H1 (cell line): ENCODE measurements at regions not wholly inside any gene's neighbourhood (a gene's known extent, or its start where the extent isn't known, plus 50 kb on each side); places are given as distances from the start of the nearest gene placed in this dataset.
A peak's percentile ranks its signal among the peaks of the same experiment; 100 is the strongest.

Source experiments
- CTCF ChIA-PET: fragments of 300-600 bp; sonication (Branson Sonifier 250); formaldehyde crosslinking; loops from one replicate; lab custom pipeline; 2021; ENCODE audit not compliant: partially characterized antibody; lab: Charles Lee
- POLR2A ChIA-PET: fragments of 300-600 bp; sonication (Branson Sonifier 250); formaldehyde crosslinking; loops from one replicate; lab custom pipeline; 2021; ENCODE audit warnings: inconsistent platforms; ENCODE audit not compliant: partially characterized antibody; lab: Charles Lee
- DNase-seq, 2 experiments: peaks; one replicate each; pipeline versions ENCODE4 v3.0.0 to v3.0.0-alpha.2; 2010 to 2022; ENCODE audit warnings: low spot score in 2 of 2, low read depth in 1 of 2, mixed read lengths in 1 of 2
- FAIRE-seq: peaks from 2 replicates; lab custom pipeline; 2011; peaks lifted over from hg19 to GRCh38; lab: Jason Lieb, UNC
- H2AFZ ChIP-seq: 2 replicates; pipeline ENCODE4 v1.8.1; 2012; ENCODE audit warnings: low read length, inconsistent platforms
- H2AK5ac ChIP-seq: 2 replicates; pipeline ENCODE4 v1.6.1; 2013; ENCODE audit warnings: low read depth, low read length
- H2BK120ac ChIP-seq: replicated peaks from 2 replicates; pipeline ENCODE3; 2013; ENCODE audit warnings: low read depth, low read length, inconsistent platforms
- H2BK12ac ChIP-seq: 2 replicates; pipeline ENCODE4 v1.6.1; 2013; ENCODE audit warnings: low read depth, low read length
- H2BK15ac ChIP-seq: 2 replicates; pipeline ENCODE4 v1.6.1; 2013; ENCODE audit warnings: low read length
- H2BK20ac ChIP-seq: 2 replicates; pipeline ENCODE4 v1.6.1; 2013; ENCODE audit warnings: low read length
- H2BK5ac ChIP-seq: 2 replicates; pipeline ENCODE4 v1.6.1; 2013; ENCODE audit warnings: low read depth, low read length
- H3K14ac ChIP-seq: 2 replicates; pipeline ENCODE4 v1.6.1; 2013; ENCODE audit warnings: inconsistent platforms; ENCODE audit not compliant: insufficient read length
- H3K18ac ChIP-seq: 2 replicates; pipeline ENCODE4 v1.6.1; 2013; ENCODE audit warnings: low read length; ENCODE audit errors: extremely low read depth
- H3K23ac ChIP-seq: 2 replicates; pipeline ENCODE4 v1.6.1; 2013; ENCODE audit warnings: inconsistent platforms; ENCODE audit not compliant: insufficient read length
- H3K23me2 ChIP-seq: 2 replicates; pipeline ENCODE4 v1.6.1; 2013; ENCODE audit warnings: low read depth, low read length
- H3K27ac ChIP-seq: 2 replicates; pipeline ENCODE4 v1.6.1; 2011; ENCODE audit warnings: low read depth, low read length, inconsistent platforms
- H3K27me3 ChIP-seq, 4 experiments: replicated peaks in 1 of 4; 1 replicate in 1 of 4; 2 replicates in 3 of 4; pipeline versions ENCODE4 v1.6.1 to v1.8.1; 2011 to 2013; ENCODE audit warnings: low read length in 3 of 4, mild to moderate bottlenecking in 3 of 4, inconsistent platforms in 2 of 4, mixed read lengths in 2 of 4, moderate library complexity in 1 of 4; ENCODE audit not compliant: control insufficient read depth in 3 of 4, insufficient read depth in 3 of 4; ENCODE audit errors: extremely low read depth in 1 of 4
- H3K36me3 ChIP-seq, 4 experiments: 2 replicates each; pipeline versions ENCODE4 v1.6.1 to v1.8.1; 2011 to 2013; ENCODE audit warnings: mild to moderate bottlenecking in 4 of 4, low read length in 3 of 4, moderate library complexity in 2 of 4, control low read depth in 1 of 4, inconsistent platforms in 1 of 4; ENCODE audit not compliant: insufficient read depth in 4 of 4, control insufficient read depth in 2 of 4
- H3K4ac ChIP-seq: replicated peaks from 2 replicates; pipeline ENCODE3; 2013; ENCODE audit warnings: low read length, low read depth, mixed read lengths, inconsistent platforms; ENCODE audit not compliant: insufficient read length
- H3K4me1 ChIP-seq, 4 experiments: replicated peaks in 1 of 4; 1 replicate in 1 of 4; 2 replicates in 3 of 4; pipeline versions ENCODE4 v1.6.1 to v1.8.1; 2011 to 2013; ENCODE audit warnings: low read length in 3 of 4, inconsistent platforms in 2 of 4, mixed read lengths in 1 of 4; ENCODE audit not compliant: insufficient read depth in 4 of 4, control insufficient read depth in 3 of 4
- H3K4me2 ChIP-seq, 2 experiments: 2 replicates each; pipeline versions ENCODE4 v1.6.1 to v1.8.1; 2011 to 2013; ENCODE audit warnings: low read depth in 2 of 2, low read length in 2 of 2, control low read depth in 1 of 2, inconsistent platforms in 1 of 2, mild to moderate bottlenecking in 1 of 2; ENCODE audit not compliant: insufficient read depth in 1 of 2
- H3K4me3 ChIP-seq, 4 experiments: fragments of 200-600, 300-600 bp in 1 of 4; sonication (generic), shearing (Covaris generic), sonication (Bioruptor Twin) in 1 of 4; 2 replicates each; pipeline versions ENCODE4 v1.5.1 to v1.8.1; 2011 to 2016; ENCODE audit warnings: low read length in 4 of 4, low read depth in 3 of 4, control low read depth in 2 of 4, inconsistent platforms in 2 of 4, mild to moderate bottlenecking in 2 of 4, mixed read lengths in 1 of 4, moderate library complexity in 1 of 4; ENCODE audit not compliant: insufficient read depth in 2 of 4; ENCODE audit errors: extremely low read depth in 1 of 4
- H3K56ac ChIP-seq: replicated peaks from 2 replicates; pipeline ENCODE3; 2013; ENCODE audit warnings: low read depth, mild to moderate bottlenecking, mixed read lengths, low read length, inconsistent platforms; ENCODE audit not compliant: insufficient read length
- H3K79me1 ChIP-seq: 2 replicates; pipeline ENCODE4 v1.6.1; 2013; ENCODE audit warnings: low read depth, low read length, control low read depth
- H3K79me2 ChIP-seq, 2 experiments: 2 replicates each; pipeline versions ENCODE4 v1.6.1 to v1.8.1; 2012 to 2013; ENCODE audit warnings: low read length in 2 of 2, mild to moderate bottlenecking in 2 of 2, inconsistent platforms in 1 of 2; ENCODE audit not compliant: insufficient read depth in 2 of 2, control insufficient read depth in 1 of 2
- H3K9ac ChIP-seq, 4 experiments: replicated peaks in 1 of 4; 1 replicate in 1 of 4; 2 replicates in 3 of 4; pipeline versions ENCODE4 v1.6.1 to v1.8.1; 2011 to 2013; ENCODE audit warnings: low read depth in 3 of 4, low read length in 3 of 4, control low read depth in 2 of 4, mild to moderate bottlenecking in 2 of 4, moderate library complexity in 2 of 4, inconsistent platforms in 1 of 4; ENCODE audit errors: extremely low read depth in 1 of 4
- H3K9me3 ChIP-seq, 2 experiments: 2 replicates each; pipeline versions ENCODE4 v1.6.1 to v1.8.1; 2012 to 2013; ENCODE audit warnings: mild to moderate bottlenecking in 2 of 2, moderate library complexity in 2 of 2, control low read depth in 1 of 2, inconsistent platforms in 1 of 2, low read depth in 1 of 2, low read length in 1 of 2, mixed read lengths in 1 of 2; ENCODE audit not compliant: insufficient read depth in 2 of 2
- H4K20me1 ChIP-seq, 2 experiments: replicated peaks in 1 of 2; 2 replicates each; pipeline versions ENCODE3 to v1.8.1; 2011 to 2013; ENCODE audit warnings: inconsistent platforms in 2 of 2, low read length in 2 of 2, mild to moderate bottlenecking in 1 of 2; ENCODE audit not compliant: insufficient read depth in 2 of 2, control insufficient read depth in 1 of 2
- H4K5ac ChIP-seq: 2 replicates; pipeline ENCODE4 v1.6.1; 2013; ENCODE audit warnings: low read length, low read depth, mixed read lengths, inconsistent platforms; ENCODE audit not compliant: insufficient read length
- H4K8ac ChIP-seq: 2 replicates; pipeline ENCODE4 v1.8.0; 2013; ENCODE audit warnings: mild to moderate bottlenecking, moderate library complexity, low read length, inconsistent platforms; ENCODE audit not compliant: insufficient read depth; ENCODE audit errors: extremely low read depth
- H4K91ac ChIP-seq: replicated peaks from 2 replicates; pipeline ENCODE3; 2013; ENCODE audit warnings: low read length, mixed read lengths, inconsistent platforms; ENCODE audit not compliant: insufficient read length
- CEBPB ChIP-seq: IDR thresholded peaks from 2 replicates; pipeline ENCODE4 v1.6.1; 2012; ENCODE audit warnings: low read depth, low read length
- CTCF ChIP-seq, 3 experiments: IDR thresholded peaks; 1 replicate in 2 of 3; 2 replicates in 1 of 3; pipeline versions ENCODE4 v1.5.1 to v1.6.1; 2011; ENCODE audit warnings: low read length in 3 of 3, mild to moderate bottlenecking in 3 of 3, inconsistent platforms in 2 of 3, low read depth in 1 of 3, moderate library complexity in 1 of 3; ENCODE audit not compliant: insufficient read depth in 1 of 3; ENCODE audit errors: control extremely low read depth in 1 of 3
- EP300 ChIP-seq, 2 experiments: IDR thresholded peaks; 1 replicate in 1 of 2; 2 replicates in 1 of 2; pipeline ENCODE4 v1.6.1; 2011 to 2012; ENCODE audit warnings: low read depth in 2 of 2, low read length in 2 of 2, mild to moderate bottlenecking in 2 of 2, borderline replicate concordance in 1 of 2, inconsistent platforms in 1 of 2, moderate library complexity in 1 of 2
- HDAC2 ChIP-seq, 2 experiments: fragments of 300-600 bp in 1 of 2; sonication (generic) in 1 of 2; IDR thresholded peaks; 2 replicates each; pipeline ENCODE4 v1.6.1; 2011 to 2012; ENCODE audit warnings: low read depth in 2 of 2, low read length in 2 of 2, mild to moderate bottlenecking in 2 of 2, moderate library complexity in 2 of 2, borderline replicate concordance in 1 of 2, inconsistent platforms in 1 of 2
- RAD21 ChIP-seq, 2 experiments: IDR thresholded peaks in 1 of 2; conservative IDR thresholded peaks in 1 of 2; 2 replicates each; pipeline ENCODE4 v1.6.1; 2011; ENCODE audit warnings: low read depth in 2 of 2, low read length in 2 of 2, improper control_type of control experiment in 1 of 2, inconsistent platforms in 1 of 2, mild to moderate bottlenecking in 1 of 2, moderate library complexity in 1 of 2
- RFX5 ChIP-seq: IDR thresholded peaks from 2 replicates; pipeline ENCODE4 v1.6.1; 2011; ENCODE audit warnings: low read depth, low read length, improper control_type of control experiment, borderline replicate concordance
- SP4 ChIP-seq: IDR thresholded peaks from 2 replicates; pipeline ENCODE4 v1.6.1; 2012; ENCODE audit warnings: low read length, inconsistent platforms
- WGBS, 2 experiments: shearing (Covaris generic) in 1 of 2; methylation state at CpG; one replicate each; pipeline versions ENCODE4 v1.1.6 to v1.1.7; 2013 to 2015; ENCODE audit warnings: low lambda C conversion rate in 2 of 2, mixed read lengths in 2 of 2, inconsistent platforms in 1 of 2, low coverage in 1 of 2, missing lambda C conversion rate in 1 of 2; ENCODE audit not compliant: insufficient replicate concordance in 2 of 2, insufficient coverage in 1 of 2, insufficient read length in 1 of 2; ENCODE audit errors: extremely low coverage in 1 of 2, missing lambda C conversion rate in 1 of 2; 5-methylcytosine and 5-hydroxymethylcytosine counted together

- Histone ChIP-seq H4K20me1 (no peaks in the 10 kb centered on the region), H2BK15ac (no peak overlapping the region), H3K27me3 (no peaks in the 10 kb centered on the region), H2BK5ac (no peak overlapping the region), H3K9me3 (no peaks in the 10 kb centered on the region), H3K14ac (no peak overlapping the region), H2BK120ac (no peak overlapping the region), H3K23ac (no peak overlapping the region), H3K4me3 (no peak overlapping the region), H2BK20ac (no peak overlapping the region), H2BK12ac (no peak overlapping the region), H3K4me2 (no peak overlapping the region), H3K4ac (no peak overlapping the region), H3K56ac (no peak overlapping the region), H3K79me2 (no peaks in the 10 kb centered on the region), H2AFZ (no peak overlapping the region), H3K18ac (no peak overlapping the region), H3K79me1 (no peaks in the 10 kb centered on the region), H3K23me2 (no peaks in the 10 kb centered on the region), H3K9ac (no peak overlapping the region), H3K4me1 (no peaks in the 10 kb centered on the region), H4K91ac (no peak overlapping the region), H3K27ac (no peak overlapping the region), H4K5ac (no peak overlapping the region), H3K36me3 (no peaks in the 10 kb centered on the region), H4K8ac (no peak overlapping the region), H2AK5ac (no peak overlapping the region)
- CTCF ChIA-PET: no interaction called here
- 80% methylated on average over 1 of the region's 1 CpG; no CpG with 5 or more reads in 1 of the 2 experiments for WGBS, 2 experiments
- no peak for DNase-seq
- TF ChIP-seq EP300 (IDR thresholded peaks at IDR 0.05; ENCODE audit: borderline replicate concordance in 1 of 2, low read depth in 2 of 2, low read length in 2 of 2): no peak
- TF ChIP-seq SP4: no peak
- peak; percentile 39 to 47 for TF ChIP-seq RAD21 (IDR thresholded peaks at IDR 0.05 in 1 of 2, conservative IDR thresholded peaks at IDR 0.05 in 1 of 2; ENCODE audit: low read depth in 2 of 2, low read length in 2 of 2)
- peak in 1 of 3 experiments; percentile 40; a peak in 1 of 4 replicates for TF ChIP-seq CTCF (IDR thresholded peaks at IDR 0.05; ENCODE audit: control extremely low read depth in 1 of 3, insufficient read depth in 1 of 3, low read depth in 1 of 3, low read length in 3 of 3)
- TF ChIP-seq CEBPB: no peak
- no peak for TF ChIP-seq RFX5
- no peak for TF ChIP-seq HDAC2 (IDR thresholded peaks at IDR 0.05; ENCODE audit: borderline replicate concordance in 1 of 2, low read depth in 2 of 2, low read length in 2 of 2)
- no peak for FAIRE-seq
- POLR2A ChIA-PET: no interaction called here
Measured at GRCh38 chr11:21933095-21933494, 259.8 kb upstream of the ANO5 start.
